Vagina (tissue), 2 donors: ENCODE measurements at regions not wholly inside any gene's neighbourhood (a gene's known extent, or its start where the extent isn't known, plus 50 kb on each side); places are given as distances from the start of the nearest gene placed in this dataset.
A peak's percentile ranks its signal among the peaks of the same experiment; 100 is the strongest.

ENCODE experiments used
- DNase-seq, 2 donors: peaks; one replicate each; pipeline ENCODE4 v3.0.0-alpha.2; 2017; ENCODE audit errors: extremely low spot score in 2 of 2
- H3K27ac ChIP-seq: fragments of 200-600 bp; sonication (generic); one replicate; pipeline ENCODE4 v1.5.1; 2019
- H3K27me3 ChIP-seq: fragments of 200-600 bp; sonication (generic); one replicate; pipeline ENCODE4 v1.5.1; 2019
- H3K36me3 ChIP-seq, 2 donors: fragments of 200-600 bp; sonication (generic); one replicate each; pipeline ENCODE4 v1.5.1; 2017 to 2019
- H3K4me1 ChIP-seq: fragments of 200-600 bp; sonication (generic); one replicate; pipeline ENCODE4 v1.5.1; 2019
- H3K4me3 ChIP-seq, 2 donors: fragments of 200-600 bp; sonication (generic); 1 replicate in 1 of 2; 2 replicates in 1 of 2; pipeline ENCODE4 v1.5.1; 2016 to 2019
- H3K9me3 ChIP-seq: fragments of 200-600 bp; sonication (generic); one replicate; pipeline ENCODE4 v1.5.1; 2019
- CTCF ChIP-seq, 3 experiments: fragments of 450-650 bp in 2 of 3; fragments of 200-600 bp in 1 of 3; sonication (generic) in 1 of 3; IDR thresholded peaks; one replicate each; pipeline ENCODE4 v1.5.1; 2017 to 2019; ENCODE audit warnings: antibody characterized with exemption in 3 of 3, mild to moderate bottlenecking in 2 of 3, moderate library complexity in 2 of 3
- POLR2A ChIP-seq, 2 donors: fragments of 450-650 bp; IDR thresholded peaks; one replicate each; pipeline ENCODE4 v1.6.1; 2017; ENCODE audit warnings: antibody characterized with exemption in 2 of 2, mild to moderate bottlenecking in 2 of 2, moderate library complexity in 2 of 2
- POLR2AphosphoS5 ChIP-seq, 2 donors: sonication (generic); formaldehyde crosslinking; IDR thresholded peaks; one replicate each; pipeline ENCODE4 v1.9.0; 2017; ENCODE audit warnings: antibody characterized with exemption in 2 of 2, mild to moderate bottlenecking in 2 of 2, low read depth in 1 of 2; ENCODE audit not compliant: insufficient read depth in 1 of 2
- intact Hi-C: fragments of 100-400 bp; cut with DNase I; formaldehyde crosslinking; loops from one replicate; pipeline ENCODE4 v1.15.1; 2023

DNA sequence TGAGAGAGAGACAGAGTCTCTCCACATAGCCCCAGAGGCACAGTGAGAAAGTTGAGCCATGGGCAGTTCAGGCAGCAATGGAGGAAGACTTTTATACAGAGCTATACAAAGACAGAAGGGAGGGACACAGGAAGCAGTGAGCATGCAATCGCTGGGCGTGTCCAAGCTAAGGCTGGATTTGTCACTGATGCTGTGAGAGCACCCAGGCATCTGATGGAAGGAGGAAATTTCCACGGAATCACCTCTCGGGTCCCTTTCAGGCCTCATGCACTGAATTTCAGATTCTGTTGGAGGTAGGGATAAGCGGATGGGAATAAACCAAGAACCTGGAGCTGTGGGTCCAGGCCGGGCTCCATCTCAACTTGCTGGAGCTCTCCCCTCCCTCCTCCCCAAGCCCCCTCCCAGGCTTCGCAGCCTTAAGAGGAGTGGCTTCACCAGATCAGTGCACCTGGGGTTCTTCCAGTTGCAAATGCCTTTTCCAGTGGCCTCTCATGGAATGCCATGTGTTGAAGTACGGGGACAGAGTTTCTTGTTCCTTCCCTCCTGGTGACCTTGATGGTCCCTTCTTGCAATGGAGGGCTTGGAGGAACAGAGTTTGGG is 114.8 kb upstream of the ALDH1B1 start:
- no peaks in the 10 kb centered on the region for H3K9me3 ChIP-seq
- no peak overlapping the region for H3K4me3 ChIP-seq
- H3K36me3 ChIP-seq, result no peaks in the 10 kb centered on the region
- no peak overlapping the region for H3K27ac ChIP-seq
- TF ChIP-seq CTCF (IDR thresholded peaks at IDR 0.05) (no peak), POLR2A (IDR thresholded peaks at IDR 0.05) (no peak), POLR2AphosphoS5 (IDR thresholded peaks at IDR 0.05; ENCODE audit: insufficient read depth in 1 of 2, low read depth in 1 of 2) (no peak)
- intact Hi-C loops, result no loop called here
- peak; percentile 37 to 67 for DNase-seq
- no peaks in the 10 kb centered on the region for H3K4me1 ChIP-seq
- H3K27me3 ChIP-seq, result no peaks in the 10 kb centered on the region

DNA sequence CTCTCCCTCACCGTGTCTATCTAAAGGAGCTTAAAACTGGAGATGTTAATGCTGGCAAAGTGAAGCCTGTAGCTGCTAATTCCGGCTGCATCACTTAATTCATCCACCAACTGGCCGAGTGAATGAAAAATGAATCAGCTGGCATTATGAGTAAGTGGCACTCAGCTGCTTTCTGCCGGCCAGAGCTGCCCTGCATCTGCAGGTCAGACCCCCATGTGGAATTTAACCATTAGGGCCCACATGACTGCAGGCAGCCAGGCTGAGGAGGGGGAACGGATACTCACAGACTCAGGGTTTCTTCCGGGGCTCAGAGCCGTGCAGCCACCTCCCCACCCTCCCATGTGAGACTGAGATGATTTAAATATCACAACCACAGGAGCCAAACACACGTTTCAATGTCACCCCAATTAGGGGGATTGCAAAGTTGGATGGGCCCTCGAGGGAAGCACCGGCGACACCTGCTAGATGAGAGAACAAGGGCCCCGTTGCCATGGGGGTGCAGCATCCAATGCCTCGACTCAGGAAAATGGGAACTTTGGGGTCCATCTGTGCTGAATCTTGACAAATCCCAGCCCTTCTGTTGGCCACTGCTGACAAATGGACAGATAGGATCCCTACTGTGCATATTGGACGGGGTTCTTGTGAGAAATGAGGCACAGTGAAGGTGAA is 115.6 kb upstream of the ALDH1B1 start:
- no peaks in the 10 kb centered on the region for H3K9me3 ChIP-seq
- no peaks in the 10 kb centered on the region for H3K36me3 ChIP-seq
- no peaks in the 10 kb centered on the region for H3K4me1 ChIP-seq
- no peaks in the 10 kb centered on the region for H3K27me3 ChIP-seq
- DNase-seq, result peak; percentile 47 to 58
- no peak overlapping the region for H3K27ac ChIP-seq
- no peak overlapping the region for H3K4me3 ChIP-seq
- intact Hi-C loops, result no loop called here
- TF ChIP-seq CTCF (IDR thresholded peaks at IDR 0.05) (no peak), POLR2AphosphoS5 (IDR thresholded peaks at IDR 0.05; ENCODE audit: insufficient read depth in 1 of 2, low read depth in 1 of 2) (no peak), POLR2A (IDR thresholded peaks at IDR 0.05) (no peak)

DNA sequence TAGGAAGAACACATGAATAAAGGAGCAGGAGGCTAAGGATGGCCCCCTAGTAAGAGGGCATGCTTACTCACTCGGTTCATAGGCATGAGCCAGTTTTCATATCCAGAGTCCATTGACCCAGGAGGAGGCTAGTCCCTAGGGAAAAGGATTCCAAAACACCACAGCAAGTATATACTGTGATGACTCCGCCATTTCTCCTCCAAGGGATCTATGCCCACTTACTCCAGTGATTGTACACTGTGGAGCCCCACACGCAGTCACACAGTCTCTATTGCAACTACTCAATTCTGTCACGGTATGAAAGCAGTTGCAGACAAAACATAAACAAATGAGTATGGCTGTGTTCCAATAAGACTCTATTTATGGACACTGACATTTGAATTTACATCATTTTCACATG is 117.7 kb upstream of the ALDH1B1 start:
- intact Hi-C loops, result no loop called here
- no peaks in the 10 kb centered on the region for H3K36me3 ChIP-seq
- TF ChIP-seq POLR2AphosphoS5 (IDR thresholded peaks at IDR 0.05; ENCODE audit: insufficient read depth in 1 of 2, low read depth in 1 of 2), result no peak
- no peak for TF ChIP-seq CTCF (IDR thresholded peaks at IDR 0.05)
- no peak for TF ChIP-seq POLR2A (IDR thresholded peaks at IDR 0.05)
- no peaks in the 10 kb centered on the region for H3K4me1 ChIP-seq
- DNase-seq, result peak in 1 of 2 donors; percentile 16
- no peak overlapping the region for H3K27ac ChIP-seq
- H3K27me3 ChIP-seq, result no peaks in the 10 kb centered on the region
- no peaks in the 10 kb centered on the region for H3K9me3 ChIP-seq
- no peak overlapping the region for H3K4me3 ChIP-seq

- TF ChIP-seq POLR2A (IDR thresholded peaks at IDR 0.05) (no peak), POLR2AphosphoS5 (IDR thresholded peaks at IDR 0.05; ENCODE audit: insufficient read depth in 1 of 2, low read depth in 1 of 2) (no peak), CTCF (IDR thresholded peaks at IDR 0.05) (no peak)
- Histone ChIP-seq H3K27ac (no peak overlapping the region), H3K36me3 (no peaks in the 10 kb centered on the region), H3K9me3 (no peaks in the 10 kb centered on the region), H3K4me1 (no peaks in the 10 kb centered on the region), H3K27me3 (no peaks in the 10 kb centered on the region), H3K4me3 (no peak overlapping the region)
- intact Hi-C loops, result no loop called here
- DNase-seq, result peak in 1 of 2 donors; percentile 22
Measured at GRCh38 chr9:38272710-38273109, 119.8 kb upstream of the ALDH1B1 start.

DNA sequence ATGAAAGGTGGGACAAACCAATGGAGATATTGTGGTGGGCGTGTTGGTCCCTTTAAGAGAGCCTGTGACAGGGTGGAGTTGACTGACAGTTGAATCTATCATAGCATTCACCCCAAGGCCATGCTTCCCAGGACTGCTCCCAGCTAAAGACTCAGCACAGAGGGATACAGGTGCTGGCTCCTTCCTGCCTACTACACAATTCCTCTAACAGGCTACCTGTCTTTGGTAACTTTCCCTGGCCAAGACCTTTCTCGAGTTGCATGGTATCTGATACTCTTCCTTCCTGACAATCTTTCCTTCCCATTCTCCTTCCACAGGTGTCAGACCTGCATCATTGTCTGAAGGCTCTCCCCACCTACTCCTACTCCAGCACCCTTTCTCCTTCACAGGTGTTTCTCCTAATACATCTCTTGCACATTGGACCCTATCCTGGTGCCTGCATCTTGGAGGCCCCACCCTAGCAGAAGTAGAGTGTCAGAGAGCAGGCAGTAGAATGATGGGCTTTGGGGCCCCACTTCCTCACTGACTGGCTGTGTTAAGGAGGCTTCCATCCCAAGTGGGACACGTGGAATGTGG is 120.7 kb upstream of the ALDH1B1 start:
- no peaks in the 10 kb centered on the region for H3K9me3 ChIP-seq
- no peaks in the 10 kb centered on the region for H3K27me3 ChIP-seq
- TF ChIP-seq POLR2A (IDR thresholded peaks at IDR 0.05) (no peak), CTCF (IDR thresholded peaks at IDR 0.05) (no peak), POLR2AphosphoS5 (IDR thresholded peaks at IDR 0.05; ENCODE audit: insufficient read depth in 1 of 2, low read depth in 1 of 2) (no peak)
- no peaks in the 10 kb centered on the region for H3K4me1 ChIP-seq
- intact Hi-C loops, result no loop called here
- H3K36me3 ChIP-seq, result no peaks in the 10 kb centered on the region
- H3K27ac ChIP-seq, result no peak overlapping the region
- DNase-seq, result peak; percentile 56 to 70
- no peak overlapping the region for H3K4me3 ChIP-seq
